HL-60/S4 treated with phorbol 12-myristate 13-acetate at 8.2 ng/mL for 4 days and 3 days (cell line): ENCODE measurements at regions not wholly inside any gene's neighbourhood (a gene's known extent, or its start where the extent isn't known, plus 50 kb on each side); places are given as distances from the start of the nearest gene placed in this dataset.

Experiments used
- in situ Hi-C: fragments of 300-500 bp; cut with MboI; formaldehyde crosslinking; loops from 2 replicates; pipeline ENCODE4 v1.15.0; 2022; ENCODE audit warnings: low sequenced_read_pairs

DNA sequence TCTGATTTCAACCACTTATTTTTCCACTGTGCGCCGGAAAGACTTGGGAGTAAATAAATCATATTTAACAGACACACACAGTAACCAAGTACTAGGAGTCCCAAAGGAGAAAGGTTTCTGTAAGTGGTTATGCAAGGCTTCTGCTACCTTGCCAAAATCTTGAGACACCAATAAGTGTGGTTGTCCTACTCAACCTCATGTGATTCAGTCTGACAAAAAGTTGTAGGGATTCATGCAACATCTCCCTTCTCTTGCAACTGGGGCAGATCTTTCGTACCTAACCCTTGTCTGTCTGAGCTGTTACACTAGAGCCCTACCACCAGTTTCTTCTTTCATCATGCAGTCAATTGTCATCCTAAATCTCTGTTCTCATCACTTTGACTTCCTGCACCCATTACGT, 69.9 kb upstream of the NUDT7 start:
- in situ Hi-C loops: no loop called here

DNA sequence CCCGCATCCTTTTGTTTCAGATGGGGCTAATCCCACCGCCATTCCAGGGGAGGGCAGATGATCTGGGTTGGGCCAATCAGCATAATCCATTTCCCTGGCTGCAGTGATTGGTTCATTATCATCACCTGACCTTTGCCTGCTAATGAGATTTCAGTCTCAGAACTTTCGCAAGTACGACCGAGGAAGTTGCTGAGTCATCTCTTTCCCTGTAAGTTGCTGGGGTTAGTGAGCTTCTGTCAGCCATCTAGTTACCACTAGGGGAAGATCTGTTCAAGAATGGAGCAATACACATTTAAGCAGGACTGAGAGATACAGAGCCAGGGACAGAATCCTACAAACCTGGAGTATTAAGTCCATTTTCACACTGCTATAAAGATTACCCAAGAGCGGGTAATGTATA, 65.3 kb upstream of the NUDT7 start:
- in situ Hi-C loops: no loop called here

DNA sequence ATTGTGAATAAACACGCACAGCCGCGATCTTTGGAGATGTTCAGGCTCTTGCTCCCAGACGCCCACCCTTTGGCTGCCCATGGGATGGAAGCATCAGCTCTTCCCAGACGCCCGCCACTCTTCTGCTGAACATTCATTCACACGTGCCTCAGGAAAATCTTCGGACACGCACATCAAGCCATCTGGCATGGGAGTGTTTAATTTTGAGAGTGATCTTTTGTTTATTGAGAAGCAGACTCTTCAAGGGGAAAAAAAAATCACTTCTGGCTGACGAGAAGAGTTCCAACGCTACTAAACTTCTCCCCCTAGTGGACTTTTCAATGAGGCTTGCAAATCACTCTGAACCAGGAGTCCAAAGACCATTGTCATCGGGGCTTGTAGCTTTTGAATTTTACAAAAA, 62.0 kb upstream of the NUDT7 start:
- in situ Hi-C loops: no loop called here

DNA sequence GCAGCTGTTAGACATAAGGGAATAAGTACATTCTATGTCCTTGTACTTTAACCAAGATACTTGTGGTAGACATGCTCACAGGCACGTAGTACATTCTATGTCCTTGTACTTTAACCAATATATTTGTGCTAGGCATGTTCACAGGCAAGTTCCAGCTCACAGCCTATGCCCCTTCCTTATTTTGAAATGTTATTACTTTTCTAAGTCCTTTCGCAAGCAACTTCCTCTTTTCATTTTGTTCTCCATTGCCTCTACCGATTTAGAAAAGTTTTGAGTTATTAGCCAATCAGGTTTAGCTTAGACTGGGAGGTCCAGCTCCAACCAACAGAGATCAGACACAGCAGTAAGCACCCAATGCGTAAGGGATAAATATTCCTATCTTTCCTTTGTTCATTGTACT, 60.1 kb upstream of the NUDT7 start:
- in situ Hi-C loops: no loop called here

DNA sequence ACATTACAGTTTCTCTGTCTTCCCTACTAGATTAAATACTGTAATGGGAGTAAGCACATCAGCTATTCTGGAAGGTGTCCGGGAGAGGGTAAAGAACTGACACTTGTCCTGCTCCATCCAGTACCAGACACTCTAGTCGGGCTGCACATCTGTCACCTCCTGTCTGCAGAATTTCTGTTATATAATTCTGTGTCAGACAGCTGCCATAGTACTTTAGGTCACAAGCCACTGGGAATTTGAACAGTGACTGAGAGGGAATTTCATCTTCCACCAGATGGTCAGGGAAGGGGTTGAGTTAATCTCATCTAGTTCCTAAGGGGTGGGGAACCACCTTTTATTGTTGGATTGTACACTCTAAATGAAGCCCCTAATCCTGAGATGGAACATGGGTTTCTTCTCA, 58.6 kb upstream of the NUDT7 start:
- in situ Hi-C loops: no loop called here

DNA sequence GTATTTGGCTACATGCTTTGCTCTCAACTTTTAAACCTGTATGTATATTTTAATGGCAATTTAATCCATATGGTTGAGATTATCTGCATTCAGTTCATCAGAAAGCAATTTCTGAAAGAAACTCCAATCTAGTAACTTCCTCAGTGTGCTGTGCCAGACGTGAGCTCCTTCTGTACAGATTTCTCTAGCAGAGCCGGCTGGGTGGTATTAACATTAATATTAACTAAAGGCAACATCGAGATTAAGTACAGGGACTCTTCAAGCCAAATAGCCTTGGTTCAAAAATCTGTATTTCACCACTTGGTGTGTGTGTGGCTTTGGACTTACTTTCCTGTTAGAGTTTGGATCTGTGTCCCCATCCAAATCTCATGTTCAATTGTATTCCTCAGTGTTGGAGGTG, 55.5 kb upstream of the NUDT7 start:
- in situ Hi-C loops: no loop called here

DNA sequence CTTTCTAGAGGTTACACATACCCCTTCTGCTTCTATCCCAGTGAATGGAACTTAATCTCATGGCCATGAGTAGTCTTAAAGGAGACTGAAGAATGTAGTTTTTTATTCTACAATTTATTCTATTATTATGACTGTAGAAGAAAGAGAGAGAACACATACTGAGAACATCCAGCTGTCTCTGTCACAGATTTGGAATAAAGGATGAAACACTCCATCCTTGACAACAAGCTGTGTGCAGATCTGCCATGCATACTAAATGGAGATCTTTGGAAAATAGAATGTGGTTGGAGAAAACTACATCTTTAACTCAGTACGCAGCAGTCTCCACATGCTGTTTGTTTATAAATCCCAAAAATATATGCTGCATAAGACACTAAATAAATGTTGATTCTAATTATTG, 54.1 kb upstream of the NUDT7 start:
- in situ Hi-C loops: no loop called here

DNA sequence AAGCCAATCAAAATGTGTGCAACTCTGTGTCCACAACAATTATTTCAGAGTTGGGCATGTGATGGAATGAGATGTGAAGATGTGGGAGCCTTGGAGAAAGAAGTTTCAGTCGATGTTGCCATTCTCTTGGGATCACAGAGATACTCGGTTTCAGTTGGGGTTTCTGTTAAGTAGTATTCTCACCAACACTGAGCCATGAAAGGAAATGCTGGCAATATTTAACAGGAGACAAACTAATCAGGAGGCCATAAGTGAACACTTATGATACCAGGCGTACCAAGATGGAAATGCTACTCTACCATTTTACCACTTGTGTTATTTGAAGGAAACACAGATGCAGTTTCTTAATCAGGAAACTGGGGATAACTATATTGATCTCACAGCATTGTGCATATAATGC, 53.3 kb upstream of the NUDT7 start:
- in situ Hi-C loops: no loop called here
